DND-41 (cell line): ENCODE measurements at regions not wholly inside any gene's neighbourhood (a gene's known extent, or its start where the extent isn't known, plus 50 kb on each side); places are given as distances from the start of the nearest gene placed in this dataset.

Experiments
- CTCF ChIP-seq: IDR thresholded peaks from 2 replicates; pipeline ENCODE4 v1.5.1; 2012; ENCODE audit warnings: borderline replicate concordance, low read length, moderate library complexity, mild to moderate bottlenecking; ENCODE audit not compliant: poor library complexity, severe bottlenecking; ENCODE audit errors: extremely low read depth
- EZH2 ChIP-seq: IDR thresholded peaks from 3 replicates; pipeline ENCODE4 v1.6.1; 2012; ENCODE audit warnings: borderline replicate concordance, low read depth, mild to moderate bottlenecking, moderate library complexity, low read length, inconsistent platforms; ENCODE audit not compliant: severe bottlenecking

GRCh38 chr21:40929833-40930232 lies 82.9 kb upstream of the DSCAM start:
- no peak for TF ChIP-seq CTCF
- no peak for TF ChIP-seq EZH2
